SH-SY5Y (cell line): ENCODE measurements at regions not wholly inside any gene's neighbourhood (a gene's known extent, or its start where the extent isn't known, plus 50 kb on each side); places are given as distances from the start of the nearest gene placed in this dataset.

Source experiments
- GATA2 ChIP-seq: IDR thresholded peaks from 2 replicates; pipeline ENCODE4 v1.6.1; 2011; ENCODE audit warnings: mild to moderate bottlenecking, low read depth, low read length
- GATA3 ChIP-seq: IDR thresholded peaks from 2 replicates; pipeline ENCODE4 v1.6.1; 2011; ENCODE audit warnings: low read depth, mild to moderate bottlenecking, low read length, moderate library complexity

DNA sequence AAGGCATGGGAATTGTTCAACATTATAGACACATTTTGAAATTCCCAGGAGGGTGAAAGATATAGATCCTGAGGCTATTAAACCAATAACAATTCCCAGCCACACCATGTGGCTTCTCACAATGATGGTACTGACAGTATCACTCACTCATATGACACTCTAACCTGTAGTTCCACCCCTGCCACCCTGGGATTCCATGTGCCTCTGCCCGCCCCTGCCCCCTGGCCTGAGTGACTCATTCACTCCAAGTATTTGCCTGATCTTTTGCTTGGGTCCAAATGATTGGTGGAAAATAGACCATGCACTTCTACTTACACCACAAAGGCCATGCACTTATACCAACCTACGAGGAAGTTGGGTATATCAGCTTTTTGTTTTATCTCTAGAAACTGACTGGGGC is 305.2 kb upstream of the DAB2 start:
- no peak for TF ChIP-seq GATA2
- no peak for TF ChIP-seq GATA3
